GM12892 (cell line): ENCODE measurements at regions not wholly inside any gene's neighbourhood (a gene's known extent, or its start where the extent isn't known, plus 50 kb on each side); places are given as distances from the start of the nearest gene placed in this dataset.

Source experiments
- POLR2A ChIP-seq: IDR thresholded peaks from 2 replicates; pipeline ENCODE4 v1.6.1; 2011; ENCODE audit warnings: low read depth, low read length, control low read depth
- POLR2AphosphoS5 ChIP-seq: IDR thresholded peaks from 2 replicates; pipeline ENCODE4 v1.6.1; 2011; ENCODE audit warnings: low read depth, low read length, control low read depth

DNA sequence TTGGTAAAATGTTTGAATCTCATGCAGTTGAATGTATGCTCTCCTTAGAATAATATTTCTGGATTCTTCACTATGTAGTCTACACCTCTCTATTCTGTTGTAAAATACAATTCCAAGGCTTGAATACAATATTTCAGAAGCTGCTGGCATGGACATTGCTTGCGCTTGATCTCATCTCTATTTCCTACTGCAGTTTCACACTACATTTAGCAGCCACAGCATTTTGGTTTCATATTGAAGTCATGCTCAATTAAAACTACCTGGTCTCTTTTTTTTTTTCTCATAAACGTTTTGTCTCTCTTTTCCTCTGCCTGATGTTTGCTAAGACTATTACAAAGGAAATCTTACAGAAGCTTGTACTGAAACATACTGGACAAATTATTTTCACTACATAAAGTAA is 631.0 kb upstream of the TMPRSS15 start:
- TF ChIP-seq POLR2A, result no peak
- TF ChIP-seq POLR2AphosphoS5, result no peak
